H9 (cell line): ENCODE measurements at regions not wholly inside any gene's neighbourhood (a gene's known extent, or its start where the extent isn't known, plus 50 kb on each side); places are given as distances from the start of the nearest gene placed in this dataset.
"Not testable (repeated sequence)": the region's sequence is repeated elsewhere in the genome, so short reads cannot be mapped to it uniquely, and the experiment has no call there.

Experiments
- DNase-seq: peaks from one replicate; pipeline ENCODE4 v3.0.0-alpha.2; 2017
- H2AFZ ChIP-seq: one replicate; pipeline ENCODE4 v1.6.1; 2013; ENCODE audit warnings: mild to moderate bottlenecking, low read length, control low read depth, moderate library complexity
- H2AK5ac ChIP-seq: 2 replicates; pipeline ENCODE4 v1.6.1; 2013; ENCODE audit warnings: low read length, control low read depth, mixed read lengths; ENCODE audit not compliant: insufficient read length
- H2BK120ac ChIP-seq: one replicate; pipeline ENCODE4 v1.6.1; 2013; ENCODE audit warnings: low read depth, mild to moderate bottlenecking, low read length, control low read depth, inconsistent platforms; ENCODE audit not compliant: poor library complexity, severe bottlenecking
- H2BK12ac ChIP-seq: 2 replicates; pipeline ENCODE4 v1.6.1; 2013; ENCODE audit warnings: low read length, control low read depth, mixed read lengths, low read depth; ENCODE audit not compliant: insufficient read length
- H2BK15ac ChIP-seq: 2 replicates; pipeline ENCODE4 v1.6.1; 2013; ENCODE audit warnings: low read depth, low read length, control low read depth
- H2BK20ac ChIP-seq: one replicate; pipeline ENCODE4 v1.6.1; 2013; ENCODE audit warnings: low read depth, mild to moderate bottlenecking, low read length, control low read depth, inconsistent platforms; ENCODE audit not compliant: poor library complexity, severe bottlenecking
- H2BK5ac ChIP-seq: 2 replicates; pipeline ENCODE4 v1.6.1; 2013; ENCODE audit warnings: low read length, control low read depth, mixed read lengths; ENCODE audit not compliant: insufficient read length
- H3K14ac ChIP-seq: 2 replicates; pipeline ENCODE4 v1.6.1; 2013; ENCODE audit warnings: low read length, control low read depth; ENCODE audit not compliant: insufficient read depth
- H3K18ac ChIP-seq: 2 replicates; pipeline ENCODE4 v1.6.1; 2013; ENCODE audit warnings: low read depth, mild to moderate bottlenecking, mixed read lengths, low read length, control low read depth; ENCODE audit not compliant: insufficient read length
- H3K23ac ChIP-seq: 2 replicates; pipeline ENCODE4 v1.6.1; 2013; ENCODE audit warnings: low read length, control low read depth, mixed read lengths, low read depth; ENCODE audit not compliant: insufficient read length
- H3K23me2 ChIP-seq: 2 replicates; pipeline ENCODE4 v1.6.1; 2013; ENCODE audit warnings: low read depth, mild to moderate bottlenecking, mixed read lengths, low read length, control low read depth; ENCODE audit not compliant: insufficient read length, poor library complexity, severe bottlenecking
- H3K27ac ChIP-seq: 2 replicates; pipeline ENCODE4 v1.5.1; 2013; ENCODE audit warnings: low read length, control low read depth, mixed read lengths, low read depth; ENCODE audit not compliant: insufficient read length
- H3K27me3 ChIP-seq: 2 replicates; pipeline ENCODE4 v1.6.1; 2013; ENCODE audit warnings: low read length, control low read depth, inconsistent platforms; ENCODE audit not compliant: insufficient read depth
- H3K4ac ChIP-seq: 2 replicates; pipeline ENCODE4 v1.6.1; 2013; ENCODE audit warnings: low read depth, mild to moderate bottlenecking, control low read depth, inconsistent platforms, low read length, moderate library complexity
- H3K4me1 ChIP-seq: 2 replicates; pipeline ENCODE4 v1.6.1; 2013; ENCODE audit warnings: low read length, control low read depth, inconsistent platforms; ENCODE audit not compliant: insufficient read depth
- H3K4me2 ChIP-seq: 2 replicates; pipeline ENCODE4 v1.6.1; 2013; ENCODE audit warnings: low read length, control low read depth, mixed read lengths; ENCODE audit not compliant: insufficient read length, insufficient read depth
- H3K56ac ChIP-seq: 2 replicates; pipeline ENCODE4 v1.6.1; 2013; ENCODE audit warnings: low read depth, mild to moderate bottlenecking, mixed read lengths, low read length, control low read depth; ENCODE audit not compliant: insufficient read length
- H3K79me1 ChIP-seq: 2 replicates; pipeline ENCODE4 v1.6.1; 2013; ENCODE audit warnings: low read depth, mild to moderate bottlenecking, moderate library complexity, low read length, control low read depth, inconsistent platforms; ENCODE audit not compliant: insufficient read depth, poor library complexity, severe bottlenecking
- H3K79me2 ChIP-seq: 2 replicates; pipeline ENCODE4 v1.6.1; 2013; ENCODE audit warnings: low read length, control low read depth, inconsistent platforms; ENCODE audit not compliant: insufficient read depth
- H3K9ac ChIP-seq: 2 replicates; pipeline ENCODE4 v1.6.1; 2013; ENCODE audit warnings: low read length, control low read depth, mixed read lengths; ENCODE audit not compliant: insufficient read length; ENCODE audit errors: extremely low read depth
- H3K9me3 ChIP-seq: one replicate; pipeline ENCODE4 v1.6.1; 2013; ENCODE audit warnings: low read depth, low read length, inconsistent platforms; ENCODE audit not compliant: control insufficient read depth
- H3T11ph ChIP-seq: one replicate; pipeline ENCODE4 v1.6.1; 2013; ENCODE audit warnings: mild to moderate bottlenecking, low read length, control low read depth, inconsistent platforms
- H4K20me1 ChIP-seq: one replicate; pipeline ENCODE4 v1.6.1; 2013; ENCODE audit not compliant: control insufficient read depth, insufficient read length, insufficient read depth
- H4K5ac ChIP-seq: 2 replicates; pipeline ENCODE4 v1.6.1; 2013; ENCODE audit warnings: low read depth, mild to moderate bottlenecking, mixed read lengths, low read length, control low read depth; ENCODE audit not compliant: insufficient read length
- H4K8ac ChIP-seq: replicated peaks from 2 replicates; pipeline ENCODE4 v1.6.1; 2013; ENCODE audit warnings: low read length, control low read depth, mixed read lengths, low read depth; ENCODE audit not compliant: insufficient read length
- H4K91ac ChIP-seq: 2 replicates; pipeline ENCODE4 v1.6.1; 2013; ENCODE audit warnings: low read depth, mild to moderate bottlenecking, moderate library complexity, mixed read lengths, low read length, control low read depth; ENCODE audit not compliant: insufficient read length
- H3K27ac Mint-ChIP-seq, 3 experiments: 2 replicates in 2 of 3; 3 replicates in 1 of 3; pipeline ENCODE4 v1.8.0; 2020 to 2021; ENCODE audit warnings: mixed read lengths in 3 of 3, mild to moderate bottlenecking in 1 of 3, moderate library complexity in 1 of 3
- H3K27me3 Mint-ChIP-seq: 2 replicates; pipeline ENCODE4 v1.8.0; 2021; ENCODE audit warnings: low read depth, mild to moderate bottlenecking, moderate library complexity, mixed read lengths
- H3K36me3 Mint-ChIP-seq, 3 experiments: 2 replicates in 2 of 3; 3 replicates in 1 of 3; pipeline ENCODE4 v1.8.0; 2020 to 2021; ENCODE audit warnings: low read depth in 3 of 3, mixed read lengths in 3 of 3; ENCODE audit not compliant: insufficient read depth in 1 of 3
- H3K4me1 Mint-ChIP-seq, 2 experiments: 2 replicates each; pipeline ENCODE4 v1.8.0; 2020; ENCODE audit warnings: mixed read lengths in 2 of 2
- H3K4me3 Mint-ChIP-seq, 2 experiments: 2 replicates in 1 of 2; 3 replicates in 1 of 2; pipeline ENCODE4 v1.8.0; 2020 to 2021; ENCODE audit warnings: mild to moderate bottlenecking in 2 of 2, mixed read lengths in 2 of 2, moderate library complexity in 1 of 2
- H3K9me3 Mint-ChIP-seq, 2 experiments: 2 replicates in 1 of 2; 3 replicates in 1 of 2; pipeline ENCODE4 v1.8.0; 2020; ENCODE audit warnings: mild to moderate bottlenecking in 2 of 2, mixed read lengths in 2 of 2, moderate library complexity in 1 of 2
- CTCF ChIP-seq: fragments of 200-600 bp; sonication (generic); conservative IDR thresholded peaks from 3 replicates; pipeline ENCODE4 v1.8.0; 2021; ENCODE audit warnings: antibody characterized with exemption, mild to moderate bottlenecking
- WGBS: extraction: QIAGEN DNeasy Blood & Tissue Kit; methylation state at CpG from one replicate; pipeline ENCODE4 v1.1.7; 2013; ENCODE audit warnings: missing lambda C conversion rate, low lambda C conversion rate, mixed read lengths; ENCODE audit not compliant: insufficient read length; ENCODE audit errors: extremely low coverage; 5-methylcytosine and 5-hydroxymethylcytosine counted together

GRCh38 chr10:44249490-44249889 is 135.4 kb downstream of the CXCL12 start:
- H3K9me3 Mint-ChIP-seq = peaks cover 18 to 19% of the 10 kb centered on the region in 2 experiments
- peak; percentile 55 for DNase-seq

GRCh38 chr10:44246700-44247099 is 138.2 kb downstream of the CXCL12 start:
- not testable (repeated sequence) for H2BK5ac ChIP-seq, H2BK120ac ChIP-seq, H3K23me2 ChIP-seq, H4K5ac ChIP-seq, H2AFZ ChIP-seq, H3K9me3 ChIP-seq, H3K4me3 Mint-ChIP-seq, H4K91ac ChIP-seq, H3K23ac ChIP-seq, H4K8ac ChIP-seq, H3K79me1 ChIP-seq, H3K4me2 ChIP-seq, H3K4ac ChIP-seq, H2BK12ac ChIP-seq, H3K14ac ChIP-seq, H3K27ac Mint-ChIP-seq, H2BK20ac ChIP-seq, H2AK5ac ChIP-seq, H3K18ac ChIP-seq, H4K20me1 ChIP-seq, H3K27ac ChIP-seq, H3K27me3 ChIP-seq, H3K9ac ChIP-seq, DNase-seq, H3T11ph ChIP-seq, H2BK15ac ChIP-seq, H3K79me2 ChIP-seq, H3K4me1 ChIP-seq, H3K56ac ChIP-seq
- peaks cover 14 to 20% of the 10 kb centered on the region in 2 experiments for H3K9me3 Mint-ChIP-seq
- peaks cover 0 to 18% (median 6%) of the 10 kb centered on the region in 3 experiments; a peak in 6 of 7 replicates for H3K36me3 Mint-ChIP-seq
- H3K4me1 Mint-ChIP-seq = peaks cover 17 to 20% of the 10 kb centered on the region in 2 experiments
- H3K27me3 Mint-ChIP-seq = peaks cover 53% of the 10 kb centered on the region

More at GRCh38 chr10:44249490-44249889, 135.4 kb downstream of the CXCL12 start:
- H3K18ac ChIP-seq = peak overlapping the region; percentile 70
- no peak overlapping the region for H2BK5ac ChIP-seq
- H3K27me3 Mint-ChIP-seq = peaks cover 34% of the 10 kb centered on the region
- no peak overlapping the region for H4K91ac ChIP-seq
- H2BK12ac ChIP-seq = no peak overlapping the region
- H3K14ac ChIP-seq = peak overlapping the region; percentile 65; the same call in 1 of the 2 replicates
- no peak overlapping the region for H4K5ac ChIP-seq
- H2AFZ ChIP-seq = peak overlapping the region; percentile 71
- H3K79me2 ChIP-seq = no peaks in the 10 kb centered on the region
- H3K9me3 ChIP-seq = no peaks in the 10 kb centered on the region
- peaks cover 0 to 13% (median 0%) of the 10 kb centered on the region in 3 experiments; a peak in 5 of 7 replicates for H3K36me3 Mint-ChIP-seq
- H3T11ph ChIP-seq = no peak overlapping the region
- no peak overlapping the region for H3K4ac ChIP-seq
- H2BK120ac ChIP-seq = no peak overlapping the region
- no peaks in the 10 kb centered on the region for H3K79me1 ChIP-seq
- no peaks in the 10 kb centered on the region for H3K27me3 ChIP-seq
- no peak overlapping the region for H3K4me3 Mint-ChIP-seq
- H3K4me2 ChIP-seq = no peak overlapping the region
- no peak overlapping the region for H2AK5ac ChIP-seq
- peak overlapping the region in 1 of 3 experiments; percentile 68; a peak in 1 of 7 replicates for H3K27ac Mint-ChIP-seq
- H3K4me1 ChIP-seq = no peaks in the 10 kb centered on the region; the same call in 1 of the 2 replicates
- H2BK15ac ChIP-seq = no peak overlapping the region
- TF ChIP-seq CTCF = no peak
- no peak overlapping the region for H3K9ac ChIP-seq
- no peak overlapping the region for H3K27ac ChIP-seq
- H3K56ac ChIP-seq = no peak overlapping the region
- H3K23me2 ChIP-seq = no peaks in the 10 kb centered on the region
- H2BK20ac ChIP-seq = no peak overlapping the region
- no peak overlapping the region for H4K8ac ChIP-seq
- no peaks in the 10 kb centered on the region for H4K20me1 ChIP-seq
- H3K23ac ChIP-seq = no peak overlapping the region
- peaks cover 9% of the 10 kb centered on the region in 2 experiments for H3K4me1 Mint-ChIP-seq
- WGBS = no CpG with 5 or more reads among the region's 11 CpGs
